ENCODE measurements at regions not wholly inside any gene's neighbourhood (a gene's known extent, or its start where the extent isn't known, plus 50 kb on each side); places are given as distances from the start of the nearest gene placed in this dataset.

DNA sequence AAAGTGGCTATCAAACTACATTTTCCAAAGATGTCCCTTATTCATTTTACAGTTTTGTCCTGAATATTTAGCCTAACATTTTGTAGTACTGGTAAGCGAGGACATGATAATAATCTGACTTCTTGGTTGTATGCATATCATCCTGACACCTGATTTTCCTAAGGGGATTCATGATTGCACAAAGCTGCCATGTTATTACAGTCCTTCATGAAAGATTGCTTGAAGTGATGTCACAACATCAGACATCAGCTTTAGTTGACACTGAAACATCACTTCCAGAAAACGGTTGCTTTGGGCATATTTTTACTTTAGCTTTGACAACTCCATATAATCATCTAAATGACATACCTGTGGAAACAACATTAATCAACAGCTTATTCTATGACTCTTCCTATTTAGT, 188.7 kb upstream of the PABPC4L start:
- TF ChIP-seq, protein P1, sequence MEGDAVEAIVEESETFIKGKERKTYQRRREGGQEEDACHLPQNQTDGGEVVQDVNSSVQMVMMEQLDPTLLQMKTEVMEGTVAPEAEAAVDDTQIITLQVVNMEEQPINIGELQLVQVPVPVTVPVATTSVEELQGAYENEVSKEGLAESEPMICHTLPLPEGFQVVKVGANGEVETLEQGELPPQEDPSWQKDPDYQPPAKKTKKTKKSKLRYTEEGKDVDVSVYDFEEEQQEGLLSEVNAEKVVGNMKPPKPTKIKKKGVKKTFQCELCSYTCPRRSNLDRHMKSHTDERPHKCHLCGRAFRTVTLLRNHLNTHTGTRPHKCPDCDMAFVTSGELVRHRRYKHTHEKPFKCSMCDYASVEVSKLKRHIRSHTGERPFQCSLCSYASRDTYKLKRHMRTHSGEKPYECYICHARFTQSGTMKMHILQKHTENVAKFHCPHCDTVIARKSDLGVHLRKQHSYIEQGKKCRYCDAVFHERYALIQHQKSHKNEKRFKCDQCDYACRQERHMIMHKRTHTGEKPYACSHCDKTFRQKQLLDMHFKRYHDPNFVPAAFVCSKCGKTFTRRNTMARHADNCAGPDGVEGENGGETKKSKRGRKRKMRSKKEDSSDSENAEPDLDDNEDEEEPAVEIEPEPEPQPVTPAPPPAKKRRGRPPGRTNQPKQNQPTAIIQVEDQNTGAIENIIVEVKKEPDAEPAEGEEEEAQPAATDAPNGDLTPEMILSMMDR (IDR thresholded peaks at IDR 0.05), result no peak
- TF ChIP-seq POLR2A (IDR thresholded peaks at IDR 0.05) (no peak), POLR2AphosphoS5 (IDR thresholded peaks at IDR 0.05) (no peak), EP300 (IDR thresholded peaks at IDR 0.05) (no peak)

Data from suprapubic skin (tissue), 4 donors.